Stimulated activated CD4-positive, alpha-beta T cell treated with anti-CD3 and anti-CD28 coated beads, Interleukin-4, amount 100 ng/mL, for 24 hours (primary cell): ENCODE measurements at regions not wholly inside any gene's neighbourhood (a gene's known extent, or its start where the extent isn't known, plus 50 kb on each side); places are given as distances from the start of the nearest gene placed in this dataset.

Experiments used
- DNase-seq: peaks from one replicate; pipeline ENCODE4 v3.0.0-alpha.2; 2020

GRCh38 chr5:105947461-105947860 lies 1723.3 kb downstream of the EFNA5 start:
- no peak for DNase-seq

- DNase-seq = no peak
These were observed 1725.3 kb downstream of the EFNA5 start for GRCh38 chr5:105945203-105945972.

GRCh38 chr5:105940181-105940580 lies 1730.6 kb downstream of the EFNA5 start:
- DNase-seq = no peak

GRCh38 chr5:105934171-105934570 lies 1736.6 kb downstream of the EFNA5 start:
- no peak for DNase-seq

GRCh38 chr5:105931881-105932421 lies 1738.8 kb downstream of the EFNA5 start:
- no peak for DNase-seq

- no peak for DNase-seq
These were observed 1740.9 kb downstream of the EFNA5 start for GRCh38 chr5:105929858-105930257.

- DNase-seq = no peak
These were observed 1746.4 kb downstream of the EFNA5 start for GRCh38 chr5:105924366-105924765.

GRCh38 chr5:105922574-105922973 lies 1748.2 kb downstream of the EFNA5 start:
- no peak for DNase-seq

GRCh38 chr5:105922080-105922479 lies 1748.7 kb downstream of the EFNA5 start:
- DNase-seq = no peak

GRCh38 chr5:105917189-105917588 lies 1753.5 kb downstream of the EFNA5 start:
- no peak for DNase-seq

GRCh38 chr5:105907016-105907415 lies 1763.7 kb downstream of the EFNA5 start:
- no peak for DNase-seq

- no peak for DNase-seq
These were observed 1765.3 kb downstream of the EFNA5 start for GRCh38 chr5:105905392-105905791.

GRCh38 chr5:105903069-105903468 lies 1767.7 kb downstream of the EFNA5 start:
- DNase-seq = no peak

- no peak for DNase-seq
These were observed 1771.0 kb downstream of the EFNA5 start for GRCh38 chr5:105899726-105900125.

GRCh38 chr5:105898183-105898582 lies 1772.6 kb downstream of the EFNA5 start:
- DNase-seq = no peak

GRCh38 chr5:105885266-105885665 lies 1785.5 kb downstream of the EFNA5 start:
- no peak for DNase-seq

- DNase-seq = no peak
These were observed 1787.7 kb downstream of the EFNA5 start for GRCh38 chr5:105882956-105883481.

- DNase-seq = no peak
These were observed 1792.3 kb downstream of the EFNA5 start for GRCh38 chr5:105878402-105878801.

GRCh38 chr5:105877592-105877991 lies 1793.1 kb downstream of the EFNA5 start:
- DNase-seq = no peak

- no peak for DNase-seq
These were observed 1796.4 kb downstream of the EFNA5 start for GRCh38 chr5:105874316-105874715.

- DNase-seq = no peak
These were observed 1798.0 kb downstream of the EFNA5 start for GRCh38 chr5:105872569-105873270.

GRCh38 chr5:105868038-105868780 lies 1802.5 kb downstream of the EFNA5 start:
- no peak for DNase-seq

GRCh38 chr5:105865834-105866233 lies 1804.9 kb downstream of the EFNA5 start:
- no peak for DNase-seq
